C4-2B (cell line): ENCODE measurements at regions not wholly inside any gene's neighbourhood (a gene's known extent, or its start where the extent isn't known, plus 50 kb on each side); places are given as distances from the start of the nearest gene placed in this dataset.

Experiments
- H3K27ac ChIP-seq: fragments of 450-650 bp; 2 replicates; pipeline ENCODE4 v1.5.1; 2017
- CTCF ChIP-seq: fragments of 450-650 bp; conservative IDR thresholded peaks from 2 replicates; pipeline ENCODE4 v1.5.1; 2017; ENCODE audit warnings: mild to moderate bottlenecking
- ZFX ChIP-seq: fragments of 450-650 bp; IDR thresholded peaks from 2 replicates; pipeline ENCODE4 v1.6.1; 2017

- no peak for TF ChIP-seq CTCF
- no peak for TF ChIP-seq ZFX
- no peak overlapping the region for H3K27ac ChIP-seq
These were observed 142.6 kb downstream of the INHBB start for GRCh38 chr2:120488531-120488930.

GRCh38 chr2:120489023-120489422 is 143.1 kb downstream of the INHBB start:
- TF ChIP-seq ZFX = no peak
- TF ChIP-seq CTCF = no peak
- H3K27ac ChIP-seq = no peak overlapping the region

GRCh38 chr2:120490091-120490798 is 144.3 kb downstream of the INHBB start:
- TF ChIP-seq CTCF (no peak), ZFX (no peak)
- no peak overlapping the region for H3K27ac ChIP-seq

GRCh38 chr2:120491111-120491625 is 145.2 kb downstream of the INHBB start:
- no peak overlapping the region for H3K27ac ChIP-seq
- TF ChIP-seq ZFX = no peak

GRCh38 chr2:120493231-120493630 is 147.3 kb downstream of the INHBB start:
- H3K27ac ChIP-seq = no peak overlapping the region
- TF ChIP-seq CTCF (no peak), ZFX (no peak)

- no peak overlapping the region for H3K27ac ChIP-seq
These were observed 148.5 kb downstream of the INHBB start for GRCh38 chr2:120494446-120494845.

GRCh38 chr2:120495586-120495985 is 149.7 kb downstream of the INHBB start:
- no peak overlapping the region for H3K27ac ChIP-seq
- TF ChIP-seq CTCF (no peak), ZFX (no peak)

More at GRCh38 chr2:120494446-120494845, 148.5 kb downstream of the INHBB start:
- no peak for TF ChIP-seq ZFX
- TF ChIP-seq CTCF = no peak

- H3K27ac ChIP-seq = no peak overlapping the region
- TF ChIP-seq CTCF (no peak), ZFX (no peak)
These were observed 150.3 kb downstream of the INHBB start for GRCh38 chr2:120496235-120496634.
